Gastroesophageal sphincter (tissue), 4 donors: ENCODE measurements at regions not wholly inside any gene's neighbourhood (a gene's known extent, or its start where the extent isn't known, plus 50 kb on each side); places are given as distances from the start of the nearest gene placed in this dataset.

Experiments
- ATAC-seq: fragments of 150-250 bp; one replicate; pipeline ENCODE4 v1.9.1; 2016; ENCODE audit warnings: mild to moderate bottlenecking, moderate library complexity
- H3K27ac ChIP-seq, 4 donors: fragments of 200-600 bp; sonication (generic) in 3 of 4; 1 replicate in 3 of 4; 2 replicates in 1 of 4; pipeline ENCODE4 v1.5.1; 2016 to 2019
- H3K27me3 ChIP-seq: fragments of 200-600 bp; sonication (generic); one replicate; pipeline ENCODE4 v1.5.1; 2019
- H3K36me3 ChIP-seq, 2 donors: fragments of 200-600 bp; sonication (generic); one replicate each; pipeline ENCODE4 v1.5.1; 2019; ENCODE audit warnings: control low read depth in 1 of 2
- H3K4me1 ChIP-seq, 3 donors: fragments of 200-600 bp; sonication (generic); 1 replicate in 2 of 3; 2 replicates in 1 of 3; pipeline ENCODE4 v1.5.1; 2016 to 2019; ENCODE audit warnings: control low read depth in 2 of 3
- H3K4me3 ChIP-seq, 2 donors: fragments of 200-600 bp; sonication (generic); one replicate each; pipeline ENCODE4 v1.5.1; 2019; ENCODE audit warnings: mild to moderate bottlenecking in 1 of 2, moderate library complexity in 1 of 2
- H3K9me3 ChIP-seq, 3 donors: fragments of 200-600 bp; sonication (generic); one replicate each; pipeline ENCODE4 v1.5.1; 2017 to 2019; ENCODE audit warnings: control low read depth in 2 of 3
- CTCF ChIP-seq, 4 experiments: fragments of 200-600 bp in 2 of 4; fragments of 450-650 bp in 2 of 4; sonication (generic) in 1 of 4; IDR thresholded peaks; one replicate each; pipeline ENCODE4 v1.5.1; 2017 to 2019; ENCODE audit warnings: antibody characterized with exemption in 4 of 4, mild to moderate bottlenecking in 2 of 4, moderate library complexity in 2 of 4
- EP300 ChIP-seq: sonication (generic); formaldehyde crosslinking; IDR thresholded peaks from one replicate; pipeline ENCODE4 v1.6.1; 2017; ENCODE audit warnings: antibody characterized with exemption, mild to moderate bottlenecking
- POLR2A ChIP-seq, 2 donors: fragments of 450-650 bp; IDR thresholded peaks; one replicate each; pipeline ENCODE4 v1.6.1; 2017; ENCODE audit warnings: antibody characterized with exemption in 2 of 2, mild to moderate bottlenecking in 2 of 2, moderate library complexity in 1 of 2
- POLR2AphosphoS5 ChIP-seq: sonication (generic); formaldehyde crosslinking; IDR thresholded peaks from one replicate; pipeline ENCODE4 v1.6.1; 2017; ENCODE audit warnings: antibody characterized with exemption
- WGBS, 2 donors: methylation state at CpG; one replicate each; pipeline ENCODE4 v1.1.5; 2018; ENCODE audit warnings: low coverage in 1 of 2; 5-methylcytosine and 5-hydroxymethylcytosine counted together

GRCh38 chr4:64771149-64771548, 361.9 kb upstream of the TECRL start:
- no peaks in the 10 kb centered on the region for H3K4me1 ChIP-seq
- H3K4me3 ChIP-seq: no peak overlapping the region
- ATAC-seq: no peak
- no peaks in the 10 kb centered on the region for H3K27me3 ChIP-seq
- no peaks in the 10 kb centered on the region for H3K36me3 ChIP-seq
- H3K27ac ChIP-seq: no peak overlapping the region
- H3K9me3 ChIP-seq: no peaks in the 10 kb centered on the region
- 51 to 74% methylated on average over 2 of the region's 2 CpGs for WGBS, 2 donors
- TF ChIP-seq EP300 (no peak), POLR2A (IDR thresholded peaks at IDR 0.05) (no peak), CTCF (IDR thresholded peaks at IDR 0.05) (no peak), POLR2AphosphoS5 (no peak)

GRCh38 chr4:64767547-64767946, 358.3 kb upstream of the TECRL start:
- WGBS, 2 donors: 74 to 88% methylated on average over 1 to 2 of the region's 2 CpGs
- H3K9me3 ChIP-seq: no peaks in the 10 kb centered on the region
- no peaks in the 10 kb centered on the region for H3K27me3 ChIP-seq
- no peak overlapping the region for H3K4me3 ChIP-seq
- H3K36me3 ChIP-seq: no peaks in the 10 kb centered on the region
- ATAC-seq: no peak
- H3K27ac ChIP-seq: no peak overlapping the region
- no peak for TF ChIP-seq POLR2AphosphoS5
- TF ChIP-seq EP300: no peak
- no peak for TF ChIP-seq CTCF (IDR thresholded peaks at IDR 0.05)
- TF ChIP-seq POLR2A (IDR thresholded peaks at IDR 0.05): no peak
- H3K4me1 ChIP-seq: no peaks in the 10 kb centered on the region

GRCh38 chr4:64766565-64766964, 357.3 kb upstream of the TECRL start:
- Histone ChIP-seq H3K4me1 (no peaks in the 10 kb centered on the region), H3K9me3 (no peaks in the 10 kb centered on the region), H3K36me3 (no peaks in the 10 kb centered on the region), H3K27me3 (no peaks in the 10 kb centered on the region), H3K27ac (no peak overlapping the region), H3K4me3 (no peak overlapping the region)
- TF ChIP-seq POLR2A (IDR thresholded peaks at IDR 0.05): no peak
- no peak for TF ChIP-seq EP300
- no peak for TF ChIP-seq CTCF (IDR thresholded peaks at IDR 0.05)
- TF ChIP-seq POLR2AphosphoS5: no peak
- ATAC-seq: no peak
- WGBS, 2 donors: 50 to 83% methylated on average over 1 of the region's 1 CpG

GRCh38 chr4:64756016-64756415, 346.8 kb upstream of the TECRL start:
- H3K36me3 ChIP-seq: no peaks in the 10 kb centered on the region
- ATAC-seq: no peak
- H3K4me1 ChIP-seq: no peaks in the 10 kb centered on the region
- 28 to 35% methylated on average over 2 of the region's 2 CpGs for WGBS, 2 donors
- no peak overlapping the region for H3K4me3 ChIP-seq
- no peak overlapping the region for H3K27ac ChIP-seq
- TF ChIP-seq POLR2A (IDR thresholded peaks at IDR 0.05) (no peak), POLR2AphosphoS5 (no peak), CTCF (IDR thresholded peaks at IDR 0.05) (no peak), EP300 (no peak)
- no peaks in the 10 kb centered on the region for H3K9me3 ChIP-seq
- H3K27me3 ChIP-seq: no peaks in the 10 kb centered on the region

GRCh38 chr4:64747919-64748715, 338.9 kb upstream of the TECRL start:
- TF ChIP-seq POLR2AphosphoS5 (no peak), CTCF (IDR thresholded peaks at IDR 0.05) (no peak), EP300 (no peak), POLR2A (IDR thresholded peaks at IDR 0.05) (no peak)
- no peak overlapping the region for H3K4me3 ChIP-seq
- H3K36me3 ChIP-seq: no peaks in the 10 kb centered on the region
- no peaks in the 10 kb centered on the region for H3K27me3 ChIP-seq
- no peaks in the 10 kb centered on the region for H3K4me1 ChIP-seq
- H3K27ac ChIP-seq: no peak overlapping the region
- 93 to 96% methylated on average over 4 to 9 of the region's 21 CpGs for WGBS, 2 donors
- no peaks in the 10 kb centered on the region for H3K9me3 ChIP-seq
- ATAC-seq: no peak
